Choroid plexus epithelial cell (primary cell): ENCODE measurements at regions not wholly inside any gene's neighbourhood (a gene's known extent, or its start where the extent isn't known, plus 50 kb on each side); places are given as distances from the start of the nearest gene placed in this dataset.

ENCODE experiments used
- DNase-seq: peaks from one replicate; pipeline ENCODE4 v3.0.0-alpha.2; 2010; ENCODE audit warnings: low read depth
- H3K4me3 ChIP-seq: 2 replicates; pipeline ENCODE4 v1.5.1; 2011; ENCODE audit warnings: low read depth, mild to moderate bottlenecking, control low read depth, low read length, moderate library complexity
- CTCF ChIP-seq: conservative IDR thresholded peaks from 2 replicates; pipeline ENCODE4 v1.5.1; 2011; ENCODE audit warnings: low read depth, mild to moderate bottlenecking, control low read depth, inconsistent platforms, low read length, moderate library complexity

GRCh38 chr14:105929327-105930081 lies 403.1 kb downstream of the TMEM121 start:
- no peak for TF ChIP-seq CTCF
- H3K4me3 ChIP-seq: no peak overlapping the region
- DNase-seq: no peak

- no peak for DNase-seq
- TF ChIP-seq CTCF: no peak
- H3K4me3 ChIP-seq: no peak overlapping the region
Observed at GRCh38 chr14:105930572-105930971, 404.2 kb downstream of the TMEM121 start.

- no peak for DNase-seq
- H3K4me3 ChIP-seq: no peak overlapping the region
- no peak for TF ChIP-seq CTCF
Observed at GRCh38 chr14:105931808-105932483, 405.6 kb downstream of the TMEM121 start.

- no peak for DNase-seq
- H3K4me3 ChIP-seq: no peak overlapping the region
- no peak for TF ChIP-seq CTCF
Observed at GRCh38 chr14:105933238-105933637, 406.9 kb downstream of the TMEM121 start.

GRCh38 chr14:105935384-105935783 lies 409.0 kb downstream of the TMEM121 start:
- H3K4me3 ChIP-seq: no peak overlapping the region
- no peak for TF ChIP-seq CTCF
- no peak for DNase-seq

GRCh38 chr14:105937253-105938054 lies 411.1 kb downstream of the TMEM121 start:
- no peak for DNase-seq
- no peak for TF ChIP-seq CTCF
- no peak overlapping the region for H3K4me3 ChIP-seq
